Epithelial cell of esophagus (primary cell): ENCODE measurements at regions not wholly inside any gene's neighbourhood (a gene's known extent, or its start where the extent isn't known, plus 50 kb on each side); places are given as distances from the start of the nearest gene placed in this dataset.

Experiments
- DNase-seq: peaks from one replicate; pipeline ENCODE4 v3.0.0; 2010; ENCODE audit warnings: low read depth
- H3K4me3 ChIP-seq: 2 replicates; pipeline ENCODE4 v1.5.1; 2011; ENCODE audit warnings: mild to moderate bottlenecking, low read length, control low read depth
- TF ChIP-seq, protein P1 (sequence below): IDR thresholded peaks from 2 replicates; pipeline ENCODE4 v1.5.1; 2011; ENCODE audit warnings: low read depth, mild to moderate bottlenecking, low read length, control low read depth, inconsistent platforms; ENCODE audit not compliant: insufficient read depth; ENCODE audit errors: missing control alignments

- H3K4me3 ChIP-seq, result no peak overlapping the region
- TF ChIP-seq, protein P1, sequence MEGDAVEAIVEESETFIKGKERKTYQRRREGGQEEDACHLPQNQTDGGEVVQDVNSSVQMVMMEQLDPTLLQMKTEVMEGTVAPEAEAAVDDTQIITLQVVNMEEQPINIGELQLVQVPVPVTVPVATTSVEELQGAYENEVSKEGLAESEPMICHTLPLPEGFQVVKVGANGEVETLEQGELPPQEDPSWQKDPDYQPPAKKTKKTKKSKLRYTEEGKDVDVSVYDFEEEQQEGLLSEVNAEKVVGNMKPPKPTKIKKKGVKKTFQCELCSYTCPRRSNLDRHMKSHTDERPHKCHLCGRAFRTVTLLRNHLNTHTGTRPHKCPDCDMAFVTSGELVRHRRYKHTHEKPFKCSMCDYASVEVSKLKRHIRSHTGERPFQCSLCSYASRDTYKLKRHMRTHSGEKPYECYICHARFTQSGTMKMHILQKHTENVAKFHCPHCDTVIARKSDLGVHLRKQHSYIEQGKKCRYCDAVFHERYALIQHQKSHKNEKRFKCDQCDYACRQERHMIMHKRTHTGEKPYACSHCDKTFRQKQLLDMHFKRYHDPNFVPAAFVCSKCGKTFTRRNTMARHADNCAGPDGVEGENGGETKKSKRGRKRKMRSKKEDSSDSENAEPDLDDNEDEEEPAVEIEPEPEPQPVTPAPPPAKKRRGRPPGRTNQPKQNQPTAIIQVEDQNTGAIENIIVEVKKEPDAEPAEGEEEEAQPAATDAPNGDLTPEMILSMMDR, result no peak
- DNase-seq, result no peak
Measured at GRCh38 chr13:105485081-105485480, 1050.4 kb downstream of the EFNB2 start.

DNA sequence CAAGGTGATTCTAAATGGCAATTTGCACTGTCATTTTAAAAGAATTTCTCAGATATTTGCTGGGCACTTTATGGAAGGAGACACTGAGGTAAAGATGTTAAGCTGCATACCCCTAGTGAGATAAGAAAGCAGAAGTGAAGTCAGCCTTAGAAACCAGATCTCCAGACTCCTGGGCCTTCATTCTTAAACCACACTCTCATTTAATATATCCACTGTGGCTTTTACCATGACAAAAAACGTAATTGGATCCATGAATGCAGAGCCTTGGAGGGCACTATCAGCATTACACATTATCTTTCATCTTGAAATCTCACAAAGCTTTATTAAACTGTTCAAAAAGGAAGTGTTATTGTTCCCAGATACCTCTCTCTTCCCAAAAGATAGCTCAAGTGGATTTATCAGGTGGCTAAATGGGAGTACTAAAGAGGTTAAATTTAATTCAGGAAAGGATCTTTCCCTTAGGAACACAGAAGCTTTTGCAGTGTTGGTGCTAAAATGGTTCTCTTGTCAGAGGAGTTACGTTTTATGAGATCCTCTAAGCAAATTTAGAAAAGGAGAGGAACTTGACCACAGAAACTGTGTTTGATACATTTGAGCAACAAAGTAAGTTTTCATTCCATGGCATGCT lies 1060.4 kb downstream of the EFNB2 start:
- no peak overlapping the region for H3K4me3 ChIP-seq
- DNase-seq, result no peak
- TF ChIP-seq, protein P1, result no peak

DNA sequence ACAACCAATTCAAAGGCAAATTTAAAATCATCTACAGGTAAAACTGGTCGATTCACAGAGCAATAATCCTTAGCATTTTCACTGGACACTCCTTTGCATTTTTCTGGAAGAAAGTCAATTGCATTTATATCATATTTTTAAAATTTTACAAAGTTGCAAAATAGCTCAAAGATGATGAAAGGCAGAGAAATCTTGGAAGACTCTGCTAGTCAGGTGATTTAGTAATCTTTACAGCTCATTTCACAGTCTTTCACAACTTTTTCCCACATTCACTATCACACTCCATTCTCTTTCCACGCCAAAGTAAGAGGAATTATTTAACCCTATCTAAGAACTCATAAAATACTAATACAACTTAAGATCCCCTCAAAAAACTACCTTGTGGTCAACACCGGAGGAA lies 1063.8 kb downstream of the EFNB2 start:
- TF ChIP-seq, protein P1, result no peak
- H3K4me3 ChIP-seq, result no peak overlapping the region
- DNase-seq, result peak; percentile 49

DNA sequence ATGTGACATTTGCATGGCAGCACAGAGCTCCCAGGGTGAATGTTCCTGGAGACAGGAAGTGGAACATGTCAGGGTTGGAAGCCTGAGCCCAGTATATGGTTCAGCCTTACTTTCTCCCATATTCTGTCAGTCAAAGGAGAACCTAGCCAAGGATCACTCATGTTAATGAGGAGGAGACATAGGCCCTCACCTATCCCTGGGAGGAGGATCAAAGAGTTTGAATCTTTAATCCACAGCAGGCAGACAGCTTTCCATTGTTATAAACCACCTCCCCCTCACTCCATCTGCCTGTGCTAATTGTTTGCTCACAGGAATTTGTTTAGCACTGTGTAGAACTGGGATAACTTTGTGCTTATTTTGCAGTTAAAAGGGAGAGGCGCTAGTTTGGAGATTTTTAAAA lies 1069.1 kb downstream of the EFNB2 start:
- TF ChIP-seq, protein P1, result no peak
- H3K4me3 ChIP-seq, result no peak overlapping the region

DNA sequence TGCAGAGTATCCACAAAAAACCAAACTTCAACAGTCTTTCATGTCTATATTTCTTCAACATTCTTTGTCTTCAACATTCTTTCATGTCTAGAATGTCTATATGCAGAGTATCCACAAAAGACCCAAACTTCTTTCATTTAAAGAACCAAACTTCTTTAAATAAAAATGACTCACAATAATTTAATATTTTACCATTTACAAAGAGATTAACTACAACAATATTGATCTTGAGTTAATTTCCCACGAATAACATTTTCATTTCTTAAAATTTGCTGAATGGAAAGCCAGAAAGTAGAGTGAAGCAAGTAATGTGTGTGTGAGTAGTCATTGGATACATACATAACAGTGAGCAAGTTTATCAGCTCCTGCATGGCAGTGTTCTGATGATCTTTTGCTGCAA lies 1069.7 kb downstream of the EFNB2 start, which contains the start of gene DAOA:
TSS of gene DAOA (plus strand) at position 301 of the 400 bp plus-strand sequence.
- TF ChIP-seq, protein P1, result no peak
- H3K4me3 ChIP-seq, result no peak within 1 kb of the TSS
- DNase-seq, result no peak

More for the DNA sequence above, 1069.1 kb downstream of the EFNB2 start:
- no peak for DNase-seq

GRCh38 chr13:105465251-105465650 lies 1070.2 kb downstream of the EFNB2 start:
- TF ChIP-seq, protein P1, result no peak
- H3K4me3 ChIP-seq, result no peak overlapping the region
- DNase-seq, result peak; percentile 89

GRCh38 chr13:105464249-105464648 lies 1071.2 kb downstream of the EFNB2 start:
- DNase-seq, result peak; percentile 29
- TF ChIP-seq, protein P1, result no peak
- H3K4me3 ChIP-seq, result no peak overlapping the region
